Stimulated activated naive B cell treated with anti-CD40 and anti-IgM and Interleukin-4, amounts not matched to agents 10 μg/mL and 1 μg/mL and 100 μg/mL, for 72 hours (primary cell): ENCODE measurements at regions not wholly inside any gene's neighbourhood (a gene's known extent, or its start where the extent isn't known, plus 50 kb on each side); places are given as distances from the start of the nearest gene placed in this dataset.

Source experiments
- ATAC-seq, 2 donors: fragments of 150-1000 bp; cut with Tn5 transposase; replicated peaks; 2 replicates each; pipeline ENCODE4 v1.10.0; 2021; ENCODE audit warnings: moderate library complexity in 1 of 2
- DNase-seq: peaks from one replicate; pipeline ENCODE4 v3.0.0; 2021
- H3K27ac Mint-ChIP-seq: one replicate; pipeline ENCODE4 v1.8.0; 2022; ENCODE audit warnings: mild to moderate bottlenecking, mixed read lengths
- H3K27me3 Mint-ChIP-seq, 2 donors: one replicate each; pipeline ENCODE4 v1.8.0; 2022; ENCODE audit warnings: mixed read lengths in 2 of 2
- H3K36me3 Mint-ChIP-seq, 2 donors: one replicate each; pipeline ENCODE4 v1.8.0; 2022; ENCODE audit warnings: mixed read lengths in 2 of 2, mild to moderate bottlenecking in 1 of 2
- H3K4me1 Mint-ChIP-seq, 2 donors: one replicate each; pipeline ENCODE4 v1.8.0; 2022; ENCODE audit warnings: mixed read lengths in 2 of 2, mild to moderate bottlenecking in 1 of 2
- H3K4me3 Mint-ChIP-seq, 2 donors: one replicate each; pipeline ENCODE4 v1.8.0; 2022; ENCODE audit warnings: mild to moderate bottlenecking in 2 of 2, mixed read lengths in 2 of 2, moderate library complexity in 1 of 2
- H3K9me3 Mint-ChIP-seq, 2 donors: one replicate each; pipeline ENCODE4 v1.8.0; 2022; ENCODE audit warnings: mixed read lengths in 2 of 2, mild to moderate bottlenecking in 1 of 2

DNA sequence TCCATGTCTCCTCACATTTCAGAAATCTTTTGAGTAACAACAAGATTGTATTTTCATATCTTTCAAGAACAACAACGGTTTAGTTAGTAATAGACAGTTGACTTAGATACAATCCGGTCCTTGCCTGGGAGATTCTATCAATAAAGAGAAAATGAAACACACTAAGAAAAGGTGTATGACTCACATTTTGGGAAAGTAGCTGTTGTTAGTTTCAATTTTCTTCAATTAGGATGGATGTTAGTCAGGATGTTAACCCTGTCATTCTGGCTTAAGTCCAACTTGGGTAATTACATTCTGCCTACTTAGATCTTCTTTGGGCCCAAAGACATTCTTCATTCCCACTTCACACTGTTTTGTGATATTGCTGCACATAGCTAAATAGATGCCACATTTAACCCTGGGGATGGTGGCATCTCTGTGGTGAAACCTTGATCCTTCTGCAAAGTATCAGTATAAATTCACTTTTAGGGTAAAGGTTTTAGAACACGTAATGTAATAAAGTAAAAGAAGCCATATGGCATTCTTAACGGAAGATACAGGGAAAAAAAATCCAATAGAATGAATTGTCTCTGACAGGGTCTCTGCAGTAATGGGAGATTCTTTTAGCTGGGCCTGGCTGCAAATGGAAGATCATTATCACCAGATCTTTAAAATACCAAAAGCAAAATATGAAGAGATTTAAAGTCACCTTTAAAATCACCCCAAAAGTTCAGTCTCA is 365.5 kb downstream of the FIGN start:
- Mint-ChIP-seq H3K9me3 (peaks cover 0 to 1% of the 10 kb centered on the region in 2 donors), H3K27ac (no peak overlapping the region), H3K4me1 (peaks cover 0 to 3% of the 10 kb centered on the region in 2 donors), H3K27me3 (peaks cover 4 to 6% of the 10 kb centered on the region in 2 donors), H3K36me3 (no peaks in the 10 kb centered on the region), H3K4me3 (no peak overlapping the region)
- DNase-seq = no peak
- no peak for ATAC-seq

- Mint-ChIP-seq H3K27ac (no peak overlapping the region), H3K9me3 (peaks cover 0 to 3% of the 10 kb centered on the region in 2 donors), H3K27me3 (peaks cover 4 to 6% of the 10 kb centered on the region in 2 donors), H3K4me1 (peaks cover 0 to 3% of the 10 kb centered on the region in 2 donors), H3K4me3 (no peak overlapping the region), H3K36me3 (no peaks in the 10 kb centered on the region)
- no peak for ATAC-seq
- DNase-seq = no peak
Observed at GRCh38 chr2:163369111-163369510, 366.7 kb downstream of the FIGN start.

GRCh38 chr2:163368655-163369054 is 367.2 kb downstream of the FIGN start:
- Mint-ChIP-seq H3K4me3 (no peak overlapping the region), H3K36me3 (no peaks in the 10 kb centered on the region), H3K27me3 (peaks cover 4 to 6% of the 10 kb centered on the region in 2 donors), H3K27ac (no peak overlapping the region), H3K4me1 (peaks cover 0 to 2% of the 10 kb centered on the region in 2 donors), H3K9me3 (peaks cover 0 to 4% of the 10 kb centered on the region in 2 donors)
- DNase-seq (no peak), ATAC-seq (no peak)

- Mint-ChIP-seq H3K27me3 (peaks cover 4 to 6% of the 10 kb centered on the region in 2 donors), H3K9me3 (peaks cover 0 to 4% of the 10 kb centered on the region in 2 donors), H3K36me3 (no peaks in the 10 kb centered on the region), H3K4me3 (no peak overlapping the region), H3K4me1 (no peaks in the 10 kb centered on the region), H3K27ac (no peak overlapping the region)
- no peak for ATAC-seq
- DNase-seq = no peak
Observed at GRCh38 chr2:163367825-163368582, 367.8 kb downstream of the FIGN start.

GRCh38 chr2:163364736-163365135 is 371.1 kb downstream of the FIGN start:
- no peaks in the 10 kb centered on the region for H3K36me3 Mint-ChIP-seq
- H3K4me1 Mint-ChIP-seq = no peaks in the 10 kb centered on the region
- ATAC-seq (no peak), DNase-seq (no peak)
- H3K4me3 Mint-ChIP-seq = no peak overlapping the region
- no peaks in the 10 kb centered on the region for H3K27me3 Mint-ChIP-seq
- peaks cover 0 to 4% of the 10 kb centered on the region in 2 donors for H3K9me3 Mint-ChIP-seq
- no peak overlapping the region for H3K27ac Mint-ChIP-seq

DNA sequence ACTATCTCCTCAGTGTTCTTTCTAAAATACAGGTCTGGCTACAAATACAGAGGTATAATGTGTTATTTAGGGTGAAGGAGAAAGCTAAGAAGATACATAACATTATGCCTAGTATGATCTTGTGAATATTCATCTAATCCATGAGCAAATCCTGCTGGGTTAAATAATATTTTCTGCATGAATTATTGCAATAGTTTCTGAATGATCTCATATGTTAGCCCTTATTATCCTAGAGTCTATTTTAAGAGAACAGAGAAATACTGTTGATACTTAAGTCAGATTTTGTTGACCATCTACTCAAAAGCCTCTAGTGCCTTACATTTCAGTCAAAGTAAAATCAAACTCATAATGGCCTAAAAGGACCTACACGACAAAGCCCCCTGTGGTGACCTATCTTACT is 382.3 kb downstream of the FIGN start:
- no peak overlapping the region for H3K4me3 Mint-ChIP-seq

GRCh38 chr2:163351966-163352365 is 383.8 kb downstream of the FIGN start:
- H3K27me3 Mint-ChIP-seq = no peaks in the 10 kb centered on the region
- no peaks in the 10 kb centered on the region for H3K36me3 Mint-ChIP-seq
- no peak overlapping the region for H3K4me3 Mint-ChIP-seq
- DNase-seq (no peak), ATAC-seq (no peak)
- no peaks in the 10 kb centered on the region for H3K9me3 Mint-ChIP-seq
- peaks cover 4 to 12% of the 10 kb centered on the region in 2 donors for H3K4me1 Mint-ChIP-seq
- no peak overlapping the region for H3K27ac Mint-ChIP-seq

More for the DNA sequence above, 382.3 kb downstream of the FIGN start:
- no peak overlapping the region for H3K27ac Mint-ChIP-seq
- no peak for DNase-seq
- H3K4me1 Mint-ChIP-seq = peaks cover 2 to 8% of the 10 kb centered on the region in 2 donors
- H3K36me3 Mint-ChIP-seq = no peaks in the 10 kb centered on the region
- ATAC-seq = no peak
- H3K9me3 Mint-ChIP-seq = no peaks in the 10 kb centered on the region
- no peaks in the 10 kb centered on the region for H3K27me3 Mint-ChIP-seq

DNA sequence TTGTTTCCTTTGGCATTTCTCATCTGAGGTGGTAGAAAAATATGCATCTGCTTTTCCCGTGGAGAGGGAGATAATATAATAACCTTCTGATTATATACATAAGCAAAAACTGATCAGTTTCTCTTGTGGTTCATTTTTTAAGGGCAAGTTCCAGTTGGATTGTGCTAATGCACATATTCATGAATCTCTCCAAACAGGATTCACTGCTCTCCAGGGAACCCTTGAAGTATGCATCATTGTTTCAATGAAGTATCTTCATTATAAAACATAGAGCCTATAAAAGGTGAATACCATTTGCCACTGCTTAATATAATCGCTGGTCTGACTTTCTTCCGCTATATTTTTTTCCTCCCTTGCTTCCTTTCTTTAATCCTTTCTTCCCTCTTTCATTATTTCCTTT is 384.7 kb downstream of the FIGN start:
- H3K36me3 Mint-ChIP-seq = no peaks in the 10 kb centered on the region
- no peak for ATAC-seq
- H3K4me1 Mint-ChIP-seq = peaks cover 4 to 12% of the 10 kb centered on the region in 2 donors
- H3K27me3 Mint-ChIP-seq = no peaks in the 10 kb centered on the region
- H3K9me3 Mint-ChIP-seq = no peaks in the 10 kb centered on the region
- no peak overlapping the region for H3K27ac Mint-ChIP-seq
- DNase-seq = no peak
- H3K4me3 Mint-ChIP-seq = no peak overlapping the region

DNA sequence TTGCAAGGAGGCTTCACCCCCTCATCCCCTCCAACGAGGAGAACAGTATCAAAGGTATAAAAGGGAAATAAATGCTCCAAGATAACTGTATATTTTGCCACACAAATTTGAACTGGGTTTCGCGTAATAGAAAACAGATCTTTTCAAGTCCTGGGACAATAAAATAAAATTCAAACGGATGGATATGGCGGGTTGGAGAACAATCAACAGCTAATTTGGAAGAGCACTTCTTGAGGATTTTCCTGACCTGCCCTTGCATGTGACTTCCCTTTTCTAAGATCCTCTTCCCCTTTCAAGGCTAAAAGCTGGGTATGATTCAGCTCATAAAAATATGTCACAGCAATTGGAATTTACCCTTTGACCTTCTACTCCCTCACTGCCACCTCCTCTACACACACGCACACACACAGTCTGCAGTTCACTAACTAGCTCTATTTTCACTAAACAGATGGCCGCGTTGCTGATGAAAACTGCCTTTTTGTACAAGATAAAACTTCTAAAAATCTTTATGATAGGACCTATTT is 386.9 kb downstream of the FIGN start:
- H3K4me3 Mint-ChIP-seq = peak overlapping the region; percentile 53 to 71
- H3K27me3 Mint-ChIP-seq = no peaks in the 10 kb centered on the region
- no peaks in the 10 kb centered on the region for H3K36me3 Mint-ChIP-seq
- DNase-seq (no peak), ATAC-seq (peak; percentile 48 to 72)
- peaks cover 5 to 12% of the 10 kb centered on the region in 2 donors for H3K4me1 Mint-ChIP-seq
- H3K27ac Mint-ChIP-seq = no peak overlapping the region
- no peaks in the 10 kb centered on the region for H3K9me3 Mint-ChIP-seq

GRCh38 chr2:163347982-163348856 is 387.6 kb downstream of the FIGN start:
- no peaks in the 10 kb centered on the region for H3K36me3 Mint-ChIP-seq
- no peaks in the 10 kb centered on the region for H3K9me3 Mint-ChIP-seq
- H3K4me1 Mint-ChIP-seq = peaks cover 5 to 12% of the 10 kb centered on the region in 2 donors
- H3K27ac Mint-ChIP-seq = peak overlapping the region; percentile 63
- H3K4me3 Mint-ChIP-seq = peak overlapping the region; percentile 53 to 71
- no peak for DNase-seq
- no peaks in the 10 kb centered on the region for H3K27me3 Mint-ChIP-seq
- ATAC-seq = peak; percentile 53 to 68

DNA sequence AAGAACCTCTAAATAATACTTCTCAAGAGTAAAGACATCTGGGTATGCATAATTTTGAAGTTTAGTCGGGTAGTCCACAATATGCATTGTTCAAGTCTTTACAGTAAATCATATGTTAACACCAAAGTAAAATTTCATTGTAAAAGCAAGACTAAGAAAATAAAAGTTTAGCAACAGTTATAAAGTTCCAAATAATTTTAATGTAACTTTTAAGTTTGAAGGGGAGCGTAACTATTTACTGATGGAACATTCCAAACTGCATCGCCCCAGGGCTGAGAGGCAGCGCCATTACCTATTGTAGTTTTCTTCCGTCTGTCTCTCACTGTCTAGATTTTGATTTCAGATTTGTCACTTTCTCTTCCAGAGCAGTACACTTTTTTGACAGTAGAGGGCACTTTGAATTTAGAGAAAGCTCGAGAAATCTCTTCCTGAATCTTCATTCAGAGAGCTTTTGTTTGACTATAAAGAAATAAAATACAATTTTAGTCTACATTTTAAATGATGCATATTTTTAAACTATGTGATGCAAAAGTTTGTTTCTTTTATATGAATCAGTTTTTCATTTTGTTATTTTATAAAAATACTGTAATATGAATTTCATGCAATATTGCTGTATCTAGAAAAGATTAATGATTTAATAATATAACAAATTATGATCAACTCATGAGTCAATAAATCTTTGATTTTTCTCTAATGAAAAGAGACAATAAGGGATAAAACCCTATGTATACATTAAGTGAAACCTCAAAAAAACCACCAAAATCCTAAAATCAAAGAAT is 389.8 kb downstream of the FIGN start:
- Mint-ChIP-seq H3K4me1 (peaks cover 5 to 18% of the 10 kb centered on the region in 2 donors), H3K4me3 (no peak overlapping the region), H3K36me3 (no peaks in the 10 kb centered on the region), H3K27ac (no peak overlapping the region), H3K27me3 (no peaks in the 10 kb centered on the region), H3K9me3 (no peaks in the 10 kb centered on the region)
- ATAC-seq (peak in 1 of 2 donors; percentile 53), DNase-seq (no peak)

- H3K27me3 Mint-ChIP-seq = no peaks in the 10 kb centered on the region
- H3K36me3 Mint-ChIP-seq = no peaks in the 10 kb centered on the region
- no peak overlapping the region for H3K4me3 Mint-ChIP-seq
- H3K4me1 Mint-ChIP-seq = peaks cover 2 to 7% of the 10 kb centered on the region in 2 donors
- no peak for ATAC-seq
- no peaks in the 10 kb centered on the region for H3K9me3 Mint-ChIP-seq
- DNase-seq = no peak
- no peak overlapping the region for H3K27ac Mint-ChIP-seq
Observed at GRCh38 chr2:163343316-163343715, 392.5 kb downstream of the FIGN start.

- no peak for DNase-seq
- no peaks in the 10 kb centered on the region for H3K9me3 Mint-ChIP-seq
- no peaks in the 10 kb centered on the region for H3K36me3 Mint-ChIP-seq
- ATAC-seq = no peak
- peaks cover 5 to 7% of the 10 kb centered on the region in 2 donors for H3K27me3 Mint-ChIP-seq
- no peak overlapping the region for H3K27ac Mint-ChIP-seq
- H3K4me1 Mint-ChIP-seq = peaks cover 2 to 6% of the 10 kb centered on the region in 2 donors
- no peak overlapping the region for H3K4me3 Mint-ChIP-seq
Observed at GRCh38 chr2:163341426-163341825, 394.4 kb downstream of the FIGN start.
